Cardiac fibroblast (primary cell): ENCODE measurements at regions not wholly inside any gene's neighbourhood (a gene's known extent, or its start where the extent isn't known, plus 50 kb on each side); places are given as distances from the start of the nearest gene placed in this dataset.
"Not testable (repeated sequence)": the region's sequence is repeated elsewhere in the genome, so short reads cannot be mapped to it uniquely, and the experiment has no call there.

ENCODE experiments used
- DNase-seq, 2 donors: peaks; one replicate each; pipeline versions ENCODE4 v3.0.0 to v3.0.0-alpha.2; 2010; ENCODE audit warnings: low read depth in 2 of 2
- H3K4me3 ChIP-seq, 2 donors: replicated peaks in 1 of 2; 1 replicate in 1 of 2; 2 replicates in 1 of 2; pipeline ENCODE4 v1.5.1; 2011; ENCODE audit warnings: low read depth in 2 of 2, low read length in 2 of 2, mild to moderate bottlenecking in 2 of 2, moderate library complexity in 1 of 2
- CTCF ChIP-seq: IDR thresholded peaks from one replicate; pipeline ENCODE4 v1.5.1; 2011; ENCODE audit warnings: low read depth, mild to moderate bottlenecking, low read length, inconsistent platforms

- H3K4me3 ChIP-seq: no peak overlapping the region
- TF ChIP-seq CTCF: no peak
- DNase-seq: no peak
These were observed 220.1 kb downstream of the PYDC2 start for GRCh38 chr3:191680989-191681597.

GRCh38 chr3:191682961-191683360, 222.0 kb downstream of the PYDC2 start:
- no peak for TF ChIP-seq CTCF
- no peak overlapping the region for H3K4me3 ChIP-seq
- no peak for DNase-seq

- DNase-seq: no peak
- no peak overlapping the region for H3K4me3 ChIP-seq
- TF ChIP-seq CTCF: no peak
These were observed 225.7 kb downstream of the PYDC2 start for GRCh38 chr3:191686626-191687025.

- no peak overlapping the region for H3K4me3 ChIP-seq
- no peak for DNase-seq
- TF ChIP-seq CTCF: no peak
These were observed 227.9 kb downstream of the PYDC2 start for GRCh38 chr3:191688756-191689433.

- not testable (repeated sequence) for DNase-seq, H3K4me3 ChIP-seq
These were observed 230.2 kb downstream of the PYDC2 start for GRCh38 chr3:191691184-191691583.

GRCh38 chr3:191695131-191695814, 234.3 kb downstream of the PYDC2 start:
- no peak for DNase-seq
- no peak for TF ChIP-seq CTCF
- no peak overlapping the region for H3K4me3 ChIP-seq

GRCh38 chr3:191695815-191696153, 234.8 kb downstream of the PYDC2 start:
- TF ChIP-seq CTCF: no peak
- H3K4me3 ChIP-seq: no peak overlapping the region

More at GRCh38 chr3:191695815-191696153, 234.8 kb downstream of the PYDC2 start:
- DNase-seq: no peak
